ENCODE measurements at regions not wholly inside any gene's neighbourhood (a gene's known extent, or its start where the extent isn't known, plus 50 kb on each side); places are given as distances from the start of the nearest gene placed in this dataset.

DNA sequence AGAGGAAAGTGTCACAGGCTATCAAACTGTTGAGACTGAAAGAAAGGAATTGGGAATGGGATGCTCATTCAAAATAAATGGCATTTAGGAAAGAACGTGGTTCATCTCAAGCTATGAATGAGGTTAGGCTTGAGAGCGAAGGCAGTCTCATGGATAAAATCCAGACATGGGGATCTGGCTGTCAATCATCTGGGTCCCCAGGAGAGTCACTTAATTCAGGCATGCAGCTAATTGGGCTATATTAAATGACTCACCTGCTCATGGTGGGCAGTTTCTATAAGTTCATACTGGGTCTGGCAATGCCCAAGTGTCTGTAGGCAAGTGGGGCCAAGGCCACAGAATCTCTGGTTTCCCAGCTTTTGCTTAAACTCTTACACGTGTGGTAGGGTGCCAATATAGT is 286.5 kb upstream of the SEMA6A start (continued):
- TF ChIP-seq, protein P1, sequence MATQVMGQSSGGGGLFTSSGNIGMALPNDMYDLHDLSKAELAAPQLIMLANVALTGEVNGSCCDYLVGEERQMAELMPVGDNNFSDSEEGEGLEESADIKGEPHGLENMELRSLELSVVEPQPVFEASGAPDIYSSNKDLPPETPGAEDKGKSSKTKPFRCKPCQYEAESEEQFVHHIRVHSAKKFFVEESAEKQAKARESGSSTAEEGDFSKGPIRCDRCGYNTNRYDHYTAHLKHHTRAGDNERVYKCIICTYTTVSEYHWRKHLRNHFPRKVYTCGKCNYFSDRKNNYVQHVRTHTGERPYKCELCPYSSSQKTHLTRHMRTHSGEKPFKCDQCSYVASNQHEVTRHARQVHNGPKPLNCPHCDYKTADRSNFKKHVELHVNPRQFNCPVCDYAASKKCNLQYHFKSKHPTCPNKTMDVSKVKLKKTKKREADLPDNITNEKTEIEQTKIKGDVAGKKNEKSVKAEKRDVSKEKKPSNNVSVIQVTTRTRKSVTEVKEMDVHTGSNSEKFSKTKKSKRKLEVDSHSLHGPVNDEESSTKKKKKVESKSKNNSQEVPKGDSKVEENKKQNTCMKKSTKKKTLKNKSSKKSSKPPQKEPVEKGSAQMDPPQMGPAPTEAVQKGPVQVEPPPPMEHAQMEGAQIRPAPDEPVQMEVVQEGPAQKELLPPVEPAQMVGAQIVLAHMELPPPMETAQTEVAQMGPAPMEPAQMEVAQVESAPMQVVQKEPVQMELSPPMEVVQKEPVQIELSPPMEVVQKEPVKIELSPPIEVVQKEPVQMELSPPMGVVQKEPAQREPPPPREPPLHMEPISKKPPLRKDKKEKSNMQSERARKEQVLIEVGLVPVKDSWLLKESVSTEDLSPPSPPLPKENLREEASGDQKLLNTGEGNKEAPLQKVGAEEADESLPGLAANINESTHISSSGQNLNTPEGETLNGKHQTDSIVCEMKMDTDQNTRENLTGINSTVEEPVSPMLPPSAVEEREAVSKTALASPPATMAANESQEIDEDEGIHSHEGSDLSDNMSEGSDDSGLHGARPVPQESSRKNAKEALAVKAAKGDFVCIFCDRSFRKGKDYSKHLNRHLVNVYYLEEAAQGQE (IDR thresholded peaks at IDR 0.05; ENCODE audit: unreplicated experiment): no peak
- TF ChIP-seq EZH2 (IDR thresholded peaks at IDR 0.05; ENCODE audit: low read depth, unreplicated experiment) (no peak), POLR2AphosphoS5 (IDR thresholded peaks at IDR 0.05; ENCODE audit: low read depth) (no peak)
- TF ChIP-seq, protein P2, sequence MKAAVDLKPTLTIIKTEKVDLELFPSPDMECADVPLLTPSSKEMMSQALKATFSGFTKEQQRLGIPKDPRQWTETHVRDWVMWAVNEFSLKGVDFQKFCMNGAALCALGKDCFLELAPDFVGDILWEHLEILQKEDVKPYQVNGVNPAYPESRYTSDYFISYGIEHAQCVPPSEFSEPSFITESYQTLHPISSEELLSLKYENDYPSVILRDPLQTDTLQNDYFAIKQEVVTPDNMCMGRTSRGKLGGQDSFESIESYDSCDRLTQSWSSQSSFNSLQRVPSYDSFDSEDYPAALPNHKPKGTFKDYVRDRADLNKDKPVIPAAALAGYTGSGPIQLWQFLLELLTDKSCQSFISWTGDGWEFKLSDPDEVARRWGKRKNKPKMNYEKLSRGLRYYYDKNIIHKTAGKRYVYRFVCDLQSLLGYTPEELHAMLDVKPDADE (IDR thresholded peaks at IDR 0.05): no peak

DNA sequence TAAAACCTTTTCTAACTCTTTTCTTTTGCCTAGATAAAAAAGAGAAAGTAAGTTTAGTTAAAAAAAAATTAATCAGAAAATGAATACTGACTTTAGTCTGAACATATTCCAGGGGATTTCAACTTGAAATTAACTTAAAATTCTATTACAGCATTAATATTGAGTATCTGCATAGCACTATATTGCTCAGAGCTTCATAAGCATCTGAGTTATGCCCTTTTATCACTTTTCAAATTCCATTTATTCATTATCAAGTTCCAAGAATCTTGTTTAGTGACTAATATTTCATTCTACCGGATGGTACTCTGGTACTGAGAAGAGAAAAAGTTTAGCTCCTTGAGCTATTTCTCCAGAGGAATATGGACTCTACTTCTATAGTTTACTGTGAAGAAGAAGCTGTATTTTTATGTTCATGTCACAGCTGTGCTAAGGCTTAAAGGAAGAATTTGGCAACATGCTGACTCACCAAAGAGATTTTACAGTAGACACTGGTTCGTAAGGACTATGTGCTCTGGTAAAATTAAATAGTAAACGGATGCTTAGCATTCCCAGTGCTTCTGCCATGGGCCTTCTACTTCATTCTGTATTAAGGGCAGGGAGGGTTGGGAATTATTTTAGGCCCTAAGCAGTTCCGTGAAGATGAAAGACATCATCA is 285.2 kb upstream of the SEMA6A start:
- Histone ChIP-seq H3K27me3 (ENCODE audit: insufficient read depth) (no peaks in the 10 kb centered on the region), H3K4me1 (ENCODE audit: insufficient read depth) (peaks cover 39% of the 10 kb centered on the region), H3K27ac (ENCODE audit: low read depth) (no peak overlapping the region), H3K79me2 (replicated peaks; ENCODE audit: insufficient read depth) (no peaks in the 10 kb centered on the region), H4K20me1 (replicated peaks; ENCODE audit: insufficient read depth) (no peaks in the 10 kb centered on the region), H3K9me2 (ENCODE audit: insufficient read depth) (no peaks in the 10 kb centered on the region), H3F3A (replicated peaks; ENCODE audit: low read depth) (peaks cover 12% of the 10 kb centered on the region), H2AFZ (no peak overlapping the region), H3K36me3 (ENCODE audit: insufficient read depth) (no peaks in the 10 kb centered on the region), H3K4me3 (no peak overlapping the region), H3K4me2 (no peak overlapping the region)
- Mint-ChIP-seq H3K27me3 (ENCODE audit: insufficient read depth, low read depth, poor library complexity) (peaks cover 4% of the 10 kb centered on the region), H3K4me3 (no peak overlapping the region), H3K9me3 (no peaks in the 10 kb centered on the region; the same call in 2 of the 3 replicates), H3K36me3 (ENCODE audit: low read depth) (no peaks in the 10 kb centered on the region), H3K4me1 (peaks cover 55% of the 10 kb centered on the region), H3K27ac (no peak overlapping the region)
- DNase-seq (ENCODE audit: low spot score) (no peak), ATAC-seq (no peak)
- no peak for TF ChIP-seq EZH2phosphoT487 (IDR thresholded peaks at IDR 0.05; ENCODE audit: unreplicated experiment)
- TF ChIP-seq JUNB (IDR thresholded peaks at IDR 0.05; ENCODE audit: unreplicated experiment): no peak
- TF ChIP-seq, protein P2 (IDR thresholded peaks at IDR 0.05): no peak
- TF ChIP-seq, protein P1 (IDR thresholded peaks at IDR 0.05; ENCODE audit: unreplicated experiment): no peak
- no peak for TF ChIP-seq EZH2 (IDR thresholded peaks at IDR 0.05; ENCODE audit: low read depth, unreplicated experiment)
- TF ChIP-seq POLR2AphosphoS5 (IDR thresholded peaks at IDR 0.05; ENCODE audit: low read depth): no peak
- TF ChIP-seq, protein P3, sequence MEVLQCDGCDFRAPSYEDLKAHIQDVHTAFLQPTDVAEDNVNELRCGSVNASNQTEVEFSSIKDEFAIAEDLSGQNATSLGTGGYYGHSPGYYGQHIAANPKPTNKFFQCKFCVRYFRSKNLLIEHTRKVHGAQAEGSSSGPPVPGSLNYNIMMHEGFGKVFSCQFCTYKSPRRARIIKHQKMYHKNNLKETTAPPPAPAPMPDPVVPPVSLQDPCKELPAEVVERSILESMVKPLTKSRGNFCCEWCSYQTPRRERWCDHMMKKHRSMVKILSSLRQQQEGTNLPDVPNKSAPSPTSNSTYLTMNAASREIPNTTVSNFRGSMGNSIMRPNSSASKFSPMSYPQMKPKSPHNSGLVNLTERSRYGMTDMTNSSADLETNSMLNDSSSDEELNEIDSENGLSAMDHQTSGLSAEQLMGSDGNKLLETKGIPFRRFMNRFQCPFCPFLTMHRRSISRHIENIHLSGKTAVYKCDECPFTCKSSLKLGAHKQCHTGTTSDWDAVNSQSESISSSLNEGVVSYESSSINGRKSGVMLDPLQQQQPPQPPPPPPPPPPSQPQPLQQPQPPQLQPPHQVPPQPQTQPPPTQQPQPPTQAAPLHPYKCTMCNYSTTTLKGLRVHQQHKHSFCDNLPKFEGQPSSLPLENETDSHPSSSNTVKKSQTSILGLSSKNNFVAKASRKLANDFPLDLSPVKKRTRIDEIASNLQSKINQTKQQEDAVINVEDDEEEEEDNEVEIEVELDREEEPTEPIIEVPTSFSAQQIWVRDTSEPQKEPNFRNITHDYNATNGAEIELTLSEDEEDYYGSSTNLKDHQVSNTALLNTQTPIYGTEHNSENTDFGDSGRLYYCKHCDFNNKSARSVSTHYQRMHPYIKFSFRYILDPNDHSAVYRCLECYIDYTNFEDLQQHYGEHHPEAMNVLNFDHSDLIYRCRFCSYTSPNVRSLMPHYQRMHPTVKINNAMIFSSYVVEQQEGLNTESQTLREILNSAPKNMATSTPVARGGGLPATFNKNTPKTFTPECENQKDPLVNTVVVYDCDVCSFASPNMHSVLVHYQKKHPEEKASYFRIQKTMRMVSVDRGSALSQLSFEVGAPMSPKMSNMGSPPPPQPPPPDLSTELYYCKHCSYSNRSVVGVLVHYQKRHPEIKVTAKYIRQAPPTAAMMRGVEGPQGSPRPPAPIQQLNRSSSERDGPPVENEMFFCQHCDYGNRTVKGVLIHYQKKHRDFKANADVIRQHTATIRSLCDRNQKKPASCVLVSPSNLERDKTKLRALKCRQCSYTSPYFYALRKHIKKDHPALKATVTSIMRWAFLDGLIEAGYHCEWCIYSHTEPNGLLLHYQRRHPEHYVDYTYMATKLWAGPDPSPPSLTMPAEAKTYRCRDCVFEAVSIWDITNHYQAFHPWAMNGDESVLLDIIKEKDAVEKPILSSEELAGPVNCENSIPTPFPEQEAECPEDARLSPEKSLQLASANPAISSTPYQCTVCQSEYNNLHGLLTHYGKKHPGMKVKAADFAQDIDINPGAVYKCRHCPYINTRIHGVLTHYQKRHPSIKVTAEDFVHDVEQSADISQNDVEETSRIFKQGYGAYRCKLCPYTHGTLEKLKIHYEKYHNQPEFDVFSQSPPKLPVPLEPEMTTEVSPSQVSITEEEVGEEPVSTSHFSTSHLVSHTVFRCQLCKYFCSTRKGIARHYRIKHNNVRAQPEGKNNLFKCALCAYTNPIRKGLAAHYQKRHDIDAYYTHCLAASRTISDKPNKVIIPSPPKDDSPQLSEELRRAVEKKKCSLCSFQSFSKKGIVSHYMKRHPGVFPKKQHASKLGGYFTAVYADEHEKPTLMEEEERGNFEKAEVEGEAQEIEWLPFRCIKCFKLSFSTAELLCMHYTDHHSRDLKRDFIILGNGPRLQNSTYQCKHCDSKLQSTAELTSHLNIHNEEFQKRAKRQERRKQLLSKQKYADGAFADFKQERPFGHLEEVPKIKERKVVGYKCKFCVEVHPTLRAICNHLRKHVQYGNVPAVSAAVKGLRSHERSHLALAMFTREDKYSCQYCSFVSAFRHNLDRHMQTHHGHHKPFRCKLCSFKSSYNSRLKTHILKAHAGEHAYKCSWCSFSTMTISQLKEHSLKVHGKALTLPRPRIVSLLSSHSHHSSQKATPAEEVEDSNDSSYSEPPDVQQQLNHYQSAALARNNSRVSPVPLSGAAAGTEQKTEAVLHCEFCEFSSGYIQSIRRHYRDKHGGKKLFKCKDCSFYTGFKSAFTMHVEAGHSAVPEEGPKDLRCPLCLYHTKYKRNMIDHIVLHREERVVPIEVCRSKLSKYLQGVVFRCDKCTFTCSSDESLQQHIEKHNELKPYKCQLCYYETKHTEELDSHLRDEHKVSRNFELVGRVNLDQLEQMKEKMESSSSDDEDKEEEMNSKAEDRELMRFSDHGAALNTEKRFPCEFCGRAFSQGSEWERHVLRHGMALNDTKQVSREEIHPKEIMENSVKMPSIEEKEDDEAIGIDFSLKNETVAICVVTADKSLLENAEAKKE (CRISPR knock-in tag; IDR thresholded peaks at IDR 0.05): no peak

Measured in GM23338 (cell line).